GM19324 (cell line): ENCODE measurements at regions not wholly inside any gene's neighbourhood (a gene's known extent, or its start where the extent isn't known, plus 50 kb on each side); places are given as distances from the start of the nearest gene placed in this dataset.
"Not testable (repeated sequence)": the region's sequence is repeated elsewhere in the genome, so short reads cannot be mapped to it uniquely, and the experiment has no call there.

Source experiments
- ATAC-seq: cut with Tn5 transposase; IDR thresholded peaks from one replicate; pipeline ENCODE4 v1.9.1; 2021; ENCODE audit warnings: mild to moderate bottlenecking, moderate library complexity; ENCODE audit not compliant: unreplicated experiment, low FRiP score

- ATAC-seq, result no peak
Measured at GRCh38 chr2:147008481-147008880, 836.3 kb upstream of the ACVR2A start.

GRCh38 chr2:147006736-147007141, 838.1 kb upstream of the ACVR2A start:
- no peak for ATAC-seq

GRCh38 chr2:147003081-147003480, 841.7 kb upstream of the ACVR2A start:
- ATAC-seq, result no peak

GRCh38 chr2:147002256-147002655, 842.6 kb upstream of the ACVR2A start:
- no peak for ATAC-seq

- ATAC-seq, result no peak
Measured at GRCh38 chr2:147001061-147001460, 843.8 kb upstream of the ACVR2A start.

GRCh38 chr2:147000151-147000550, 844.7 kb upstream of the ACVR2A start:
- not testable (repeated sequence) for ATAC-seq

GRCh38 chr2:146997945-146998344, 846.9 kb upstream of the ACVR2A start:
- ATAC-seq, result no peak

- ATAC-seq, result no peak
Measured at GRCh38 chr2:146997488-146997887, 847.3 kb upstream of the ACVR2A start.

- ATAC-seq, result no peak
Measured at GRCh38 chr2:146994246-146994645, 850.6 kb upstream of the ACVR2A start.

GRCh38 chr2:146992466-146992865, 852.4 kb upstream of the ACVR2A start:
- ATAC-seq, result no peak

GRCh38 chr2:146992057-146992456, 852.8 kb upstream of the ACVR2A start:
- ATAC-seq, result no peak

- no peak for ATAC-seq
Measured at GRCh38 chr2:146990311-146991054, 854.3 kb upstream of the ACVR2A start.

- no peak for ATAC-seq
Measured at GRCh38 chr2:146989741-146990140, 855.1 kb upstream of the ACVR2A start.

- ATAC-seq, result no peak
Measured at GRCh38 chr2:146987996-146988395, 856.8 kb upstream of the ACVR2A start.

GRCh38 chr2:146986161-146986560, 858.7 kb upstream of the ACVR2A start:
- ATAC-seq, result no peak

- no peak for ATAC-seq
Measured at GRCh38 chr2:146985753-146986152, 859.1 kb upstream of the ACVR2A start.

GRCh38 chr2:146984014-146984413, 860.8 kb upstream of the ACVR2A start:
- ATAC-seq, result no peak

GRCh38 chr2:146982393-146982846, 862.4 kb upstream of the ACVR2A start:
- ATAC-seq, result no peak

- ATAC-seq, result no peak
Measured at GRCh38 chr2:146981921-146982320, 862.9 kb upstream of the ACVR2A start.

GRCh38 chr2:146979746-146980145, 865.1 kb upstream of the ACVR2A start:
- no peak for ATAC-seq

- ATAC-seq, result no peak
Measured at GRCh38 chr2:146978577-146979555, 866.0 kb upstream of the ACVR2A start.
